ENCODE measurements at regions not wholly inside any gene's neighbourhood (a gene's known extent, or its start where the extent isn't known, plus 50 kb on each side); places are given as distances from the start of the nearest gene placed in this dataset.

GRCh38 chr10:131770946-131771633 is 129.7 kb upstream of the PPP2R2D start:
- H3K9me3 ChIP-seq: peaks cover 0 to 9% (median 0%) of the 10 kb centered on the region in 3 donors
- H3K36me3 ChIP-seq: no peaks in the 10 kb centered on the region
- 93% methylated on average over 2 of the region's 21 CpGs; no CpG with 5 or more reads in 1 of the 2 donors for WGBS, 2 donors (ENCODE audit: low coverage in 1 of 2)
- peaks cover 21% of the 10 kb centered on the region for H3K27me3 ChIP-seq
- TF ChIP-seq EP300 (IDR thresholded peaks at IDR 0.05) (no peak), POLR2AphosphoS5 (IDR thresholded peaks at IDR 0.05) (no peak), CTCF (IDR thresholded peaks at IDR 0.05) (no peak), POLR2A (IDR thresholded peaks at IDR 0.05) (no peak)
- no peak overlapping the region for H3K4me3 ChIP-seq
- no peak overlapping the region for H3K27ac ChIP-seq
- no peaks in the 10 kb centered on the region for H3K4me1 ChIP-seq
- ATAC-seq: no peak

- TF ChIP-seq EP300 (IDR thresholded peaks at IDR 0.05) (no peak), POLR2AphosphoS5 (IDR thresholded peaks at IDR 0.05) (no peak), CTCF (IDR thresholded peaks at IDR 0.05) (no peak), POLR2A (IDR thresholded peaks at IDR 0.05) (no peak)
Measured at GRCh38 chr10:131771634-131772358, 129.0 kb upstream of the PPP2R2D start.

GRCh38 chr10:131772441-131772840 is 128.4 kb upstream of the PPP2R2D start:
- TF ChIP-seq POLR2AphosphoS5 (IDR thresholded peaks at IDR 0.05) (no peak), POLR2A (IDR thresholded peaks at IDR 0.05) (no peak), CTCF (IDR thresholded peaks at IDR 0.05) (no peak), EP300 (IDR thresholded peaks at IDR 0.05) (no peak)
- 25 to 34% methylated on average over 4 to 5 of the region's 9 CpGs for WGBS, 2 donors (ENCODE audit: low coverage in 1 of 2)
- ATAC-seq: no peak

More at GRCh38 chr10:131771634-131772358, 129.0 kb upstream of the PPP2R2D start:
- Histone ChIP-seq H3K9me3 (peaks cover 0 to 16% (median 0%) of the 10 kb centered on the region in 3 donors), H3K27me3 (peaks cover 21% of the 10 kb centered on the region), H3K36me3 (no peaks in the 10 kb centered on the region), H3K4me1 (no peaks in the 10 kb centered on the region), H3K27ac (no peak overlapping the region), H3K4me3 (no peak overlapping the region)
- ATAC-seq: no peak
- WGBS, 2 donors (ENCODE audit: low coverage in 1 of 2): 50% methylated on average over 2 of the region's 16 CpGs; no CpG with 5 or more reads in 1 of the 2 donors

GRCh38 chr10:131773370-131774343 is 127.2 kb upstream of the PPP2R2D start:
- H3K27ac ChIP-seq: no peak overlapping the region
- peaks cover 0 to 34% (median 0%) of the 10 kb centered on the region in 3 donors for H3K9me3 ChIP-seq
- H3K36me3 ChIP-seq: no peaks in the 10 kb centered on the region
- no peak overlapping the region for H3K4me3 ChIP-seq
- H3K4me1 ChIP-seq: no peaks in the 10 kb centered on the region
- peaks cover 17% of the 10 kb centered on the region for H3K27me3 ChIP-seq
- ATAC-seq: no peak
- WGBS, 2 donors (ENCODE audit: low coverage in 1 of 2): 80 to 87% methylated on average over 3 to 12 of the region's 34 CpGs
- no peak for TF ChIP-seq CTCF (IDR thresholded peaks at IDR 0.05)
- no peak for TF ChIP-seq EP300 (IDR thresholded peaks at IDR 0.05)
- no peak for TF ChIP-seq POLR2AphosphoS5 (IDR thresholded peaks at IDR 0.05)
- no peak for TF ChIP-seq POLR2A (IDR thresholded peaks at IDR 0.05)

More at GRCh38 chr10:131772441-131772840, 128.4 kb upstream of the PPP2R2D start:
- Histone ChIP-seq H3K27ac (no peak overlapping the region), H3K4me3 (no peak overlapping the region), H3K9me3 (peaks cover 0 to 22% (median 0%) of the 10 kb centered on the region in 3 donors), H3K27me3 (peaks cover 21% of the 10 kb centered on the region), H3K36me3 (no peaks in the 10 kb centered on the region), H3K4me1 (no peaks in the 10 kb centered on the region)

Data from gastroesophageal sphincter (tissue), 4 donors.